ENCODE measurements at regions not wholly inside any gene's neighbourhood (a gene's known extent, or its start where the extent isn't known, plus 50 kb on each side); places are given as distances from the start of the nearest gene placed in this dataset.

DNA sequence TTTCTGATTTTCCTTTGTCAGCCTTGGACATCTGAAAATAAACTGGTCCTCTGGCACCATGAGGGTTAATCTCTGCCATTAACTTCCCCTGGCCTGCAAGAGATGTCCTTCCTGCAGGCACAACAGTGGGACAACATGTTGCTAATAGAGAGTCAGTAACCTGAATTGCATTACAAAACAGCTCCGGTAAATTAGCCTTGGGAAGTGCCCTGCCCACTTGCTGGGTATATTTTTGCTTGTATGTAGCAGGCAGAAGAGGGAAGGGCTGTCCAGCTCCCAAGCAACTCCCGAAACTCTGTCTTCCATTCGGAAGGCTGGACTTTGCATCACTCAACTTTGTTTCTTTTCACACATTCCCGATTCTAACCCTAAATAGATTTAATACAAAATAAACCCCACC lies 104.4 kb upstream of the ATP8B1 start:
- Histone ChIP-seq H3K23ac (ENCODE audit: low read depth, low read length) (no peak overlapping the region), H2BK120ac (ENCODE audit: low read depth, low read length) (no peak overlapping the region), H2AK9ac (replicated peaks; ENCODE audit: low read depth, low read length, poor library complexity) (no peak overlapping the region), H3K36me3 (ENCODE audit: control insufficient read depth, insufficient read depth, low read length) (no peaks in the 10 kb centered on the region), H3K27ac (ENCODE audit: insufficient read depth, low read length) (no peak overlapping the region), H2AFZ (replicated peaks; ENCODE audit: low read length, poor library complexity) (no peak overlapping the region), H2BK5ac (ENCODE audit: low read depth, low read length, poor library complexity, severe bottlenecking) (no peak overlapping the region), H3K9me3 (ENCODE audit: control insufficient read depth, insufficient read depth, low read length) (no peaks in the 10 kb centered on the region), H2BK20ac (ENCODE audit: low read depth, low read length) (no peak overlapping the region), H3K4me2 (ENCODE audit: low read depth, low read length) (no peak overlapping the region), H2BK15ac (ENCODE audit: low read depth, low read length) (no peak overlapping the region), H3K27me3 (ENCODE audit: control insufficient read depth, insufficient read depth, low read length) (peaks cover 19% of the 10 kb centered on the region), H4K20me1 (ENCODE audit: insufficient read depth, low read length) (no peaks in the 10 kb centered on the region), H3K14ac (replicated peaks; ENCODE audit: low read depth, low read length) (no peak overlapping the region), H4K91ac (ENCODE audit: insufficient read depth, low read depth, low read length) (no peak overlapping the region), H3K9me1 (ENCODE audit: insufficient read depth, low read length) (no peaks in the 10 kb centered on the region), H4K5ac (ENCODE audit: low read depth, low read length) (no peak overlapping the region), H3K79me1 (ENCODE audit: low read depth in 1 of 2, low read length in 2 of 2) (no peaks in the 10 kb centered on the region), H3K18ac (ENCODE audit: low read depth, low read length) (no peak overlapping the region), H3K56ac (ENCODE audit: extremely low read depth, insufficient read depth, low read length) (no peak overlapping the region), H3K9ac (ENCODE audit: low read depth, low read length) (no peak overlapping the region), H2AK5ac (ENCODE audit: low read depth, low read length) (no peak overlapping the region), H3K4me3 (ENCODE audit: insufficient read depth, low read depth, low read length) (no peak overlapping the region), H3K4me1 (ENCODE audit: control insufficient read depth, insufficient read depth, low read length) (no peaks in the 10 kb centered on the region), H3K4ac (ENCODE audit: low read depth, low read length) (no peak overlapping the region), H4K8ac (ENCODE audit: low read depth in 2 of 2, low read length in 2 of 2) (no peak overlapping the region)
- TF ChIP-seq CHD1 (IDR thresholded peaks at IDR 0.05; ENCODE audit: low read depth, low read length) = no peak
- TF ChIP-seq, protein P1, sequence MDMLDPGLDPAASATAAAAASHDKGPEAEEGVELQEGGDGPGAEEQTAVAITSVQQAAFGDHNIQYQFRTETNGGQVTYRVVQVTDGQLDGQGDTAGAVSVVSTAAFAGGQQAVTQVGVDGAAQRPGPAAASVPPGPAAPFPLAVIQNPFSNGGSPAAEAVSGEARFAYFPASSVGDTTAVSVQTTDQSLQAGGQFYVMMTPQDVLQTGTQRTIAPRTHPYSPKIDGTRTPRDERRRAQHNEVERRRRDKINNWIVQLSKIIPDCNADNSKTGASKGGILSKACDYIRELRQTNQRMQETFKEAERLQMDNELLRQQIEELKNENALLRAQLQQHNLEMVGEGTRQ (IDR thresholded peaks at IDR 0.05; ENCODE audit: low read depth, low read length) = no peak
- TF ChIP-seq, protein P2, sequence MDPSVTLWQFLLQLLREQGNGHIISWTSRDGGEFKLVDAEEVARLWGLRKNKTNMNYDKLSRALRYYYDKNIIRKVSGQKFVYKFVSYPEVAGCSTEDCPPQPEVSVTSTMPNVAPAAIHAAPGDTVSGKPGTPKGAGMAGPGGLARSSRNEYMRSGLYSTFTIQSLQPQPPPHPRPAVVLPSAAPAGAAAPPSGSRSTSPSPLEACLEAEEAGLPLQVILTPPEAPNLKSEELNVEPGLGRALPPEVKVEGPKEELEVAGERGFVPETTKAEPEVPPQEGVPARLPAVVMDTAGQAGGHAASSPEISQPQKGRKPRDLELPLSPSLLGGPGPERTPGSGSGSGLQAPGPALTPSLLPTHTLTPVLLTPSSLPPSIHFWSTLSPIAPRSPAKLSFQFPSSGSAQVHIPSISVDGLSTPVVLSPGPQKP (IDR thresholded peaks at IDR 0.05; ENCODE audit: borderline replicate concordance, low read depth, low read length) = no peak
- TF ChIP-seq SMC3 (IDR thresholded peaks at IDR 0.05; ENCODE audit: low read depth, low read length) = no peak
- TF ChIP-seq BHLHE40 (IDR thresholded peaks at IDR 0.05; ENCODE audit: low read depth, low read length) = no peak
- no peak for TF ChIP-seq NFE2L2 (IDR thresholded peaks at IDR 0.05; ENCODE audit: low read depth, low read length)
- no peak for TF ChIP-seq MAFK (IDR thresholded peaks at IDR 0.05; ENCODE audit: low read depth, low read length)
- no peak for TF ChIP-seq RFX5 (IDR thresholded peaks at IDR 0.05; ENCODE audit: low read depth, low read length)
- TF ChIP-seq CEBPB (IDR thresholded peaks at IDR 0.05; ENCODE audit: low read depth, low read length) = no peak
- no peak for TF ChIP-seq MAZ (IDR thresholded peaks at IDR 0.05; ENCODE audit: borderline replicate concordance, low read depth, low read length)
- no peak for TF ChIP-seq POLR2A (IDR thresholded peaks at IDR 0.05; ENCODE audit: low read depth, low read length)
- TF ChIP-seq MXI1 (IDR thresholded peaks at IDR 0.05; ENCODE audit: borderline replicate concordance, low read depth, low read length) = no peak
- no peak for TF ChIP-seq RCOR1 (IDR thresholded peaks at IDR 0.05; ENCODE audit: insufficient replicate concordance, low read length)
- no peak for TF ChIP-seq RAD21 (IDR thresholded peaks at IDR 0.05; ENCODE audit: low read length)
- ChIA-PET POLR2A (ENCODE audit: unreplicated experiment) (no interaction called here), CTCF (interaction anchor here (0.6 to 1.0 kb wide), 2 partner anchors 56 to 346 kb away, joined by 3 to 5 read pairs; no protein-coding TSS in a partner anchor)
- BruUV-seq (replicated peaks) = no TSS peak
- dilution Hi-C loops (cut with HindIII; ENCODE audit: low sequenced_read_pairs, unreplicated experiment) (no loop called here), in situ Hi-C loops (cut with MboI; ENCODE audit: low sequenced_read_pairs) (no loop called here), intact Hi-C loops (cut with micrococcal nuclease) (no loop called here)
- DNase-seq = no peak
- ATAC-seq (ENCODE audit: low read depth) = no peak
- 100% methylated on average over 1 of the region's 4 CpGs; no CpG with 5 or more reads in 1 of the 2 experiments for WGBS, 2 experiments (ENCODE audit: extremely low coverage in 2 of 2, insufficient read length in 1 of 2)

Data from IMR-90 (cell line).